Brain microvascular endothelial cell (primary cell): ENCODE measurements at regions not wholly inside any gene's neighbourhood (a gene's known extent, or its start where the extent isn't known, plus 50 kb on each side); places are given as distances from the start of the nearest gene placed in this dataset.
"Not testable (repeated sequence)": the region's sequence is repeated elsewhere in the genome, so short reads cannot be mapped to it uniquely, and the experiment has no call there.

Experiments
- DNase-seq: peaks from one replicate; pipeline ENCODE4 v3.0.0-alpha.2; 2020
- H3K27ac ChIP-seq: fragments of 250-450 bp; sonication (Bioruptor Pico); 2 replicates; pipeline ENCODE4 v1.5.1; 2020; ENCODE audit warnings: mild to moderate bottlenecking, moderate library complexity
- H3K27me3 ChIP-seq: fragments of 250-450 bp; sonication (Bioruptor Pico); replicated peaks from 2 replicates; pipeline ENCODE4 v1.5.1; 2020; ENCODE audit warnings: mild to moderate bottlenecking
- H3K36me3 ChIP-seq: fragments of 250-450 bp; sonication (Bioruptor Pico); replicated peaks from 2 replicates; pipeline ENCODE4 v1.5.1; 2020; ENCODE audit warnings: mild to moderate bottlenecking
- H3K4me3 ChIP-seq: 2 replicates; pipeline ENCODE4 v1.5.1; 2011; ENCODE audit warnings: low read depth, mild to moderate bottlenecking, control low read depth, low read length, moderate library complexity
- CTCF ChIP-seq: IDR thresholded peaks from 2 replicates; pipeline ENCODE4 v1.5.1; 2011; ENCODE audit warnings: low read depth, mild to moderate bottlenecking, moderate library complexity, low read length, control low read depth, inconsistent platforms; ENCODE audit errors: missing control alignments
- in situ Hi-C: cut with HindIII; loops from 2 replicates; pipeline ENCODE4 v1.10.0; 2017; ENCODE audit warnings: low sequenced_read_pairs, low pct_ligation_motif_present

GRCh38 chr4:118410138-118410537 is 57.3 kb upstream of the PRSS12 start:
- H3K4me3 ChIP-seq: no peak overlapping the region
- no peaks in the 10 kb centered on the region for H3K27me3 ChIP-seq
- no peaks in the 10 kb centered on the region for H3K36me3 ChIP-seq
- in situ Hi-C loops: no loop called here
- no peak for TF ChIP-seq CTCF
- H3K27ac ChIP-seq: no peak overlapping the region
- DNase-seq: peak; percentile 8

- DNase-seq: no peak
- Histone ChIP-seq H3K36me3 (no peaks in the 10 kb centered on the region), H3K27me3 (no peaks in the 10 kb centered on the region), H3K4me3 (no peak overlapping the region), H3K27ac (no peak overlapping the region)
- in situ Hi-C loops: no loop called here
- TF ChIP-seq CTCF: no peak
Measured at GRCh38 chr4:118417325-118417724, 64.5 kb upstream of the PRSS12 start.

- H3K4me3 ChIP-seq, in situ Hi-C loops, H3K36me3 ChIP-seq, DNase-seq, H3K27me3 ChIP-seq, H3K27ac ChIP-seq: not testable (repeated sequence)
Measured at GRCh38 chr4:118417800-118418199, 65.0 kb upstream of the PRSS12 start.

- H3K27me3 ChIP-seq, H3K4me3 ChIP-seq, H3K36me3 ChIP-seq, DNase-seq, H3K27ac ChIP-seq, in situ Hi-C loops: not testable (repeated sequence)
Measured at GRCh38 chr4:118418396-118418795, 65.6 kb upstream of the PRSS12 start.

- H3K4me3 ChIP-seq, H3K27me3 ChIP-seq, H3K27ac ChIP-seq, H3K36me3 ChIP-seq, in situ Hi-C loops, DNase-seq: not testable (repeated sequence)
Measured at GRCh38 chr4:118419626-118420025, 66.8 kb upstream of the PRSS12 start.

- DNase-seq: peak; percentile 26
- H3K27me3 ChIP-seq, H3K27ac ChIP-seq, H3K4me3 ChIP-seq, H3K36me3 ChIP-seq, in situ Hi-C loops: not testable (repeated sequence)
- TF ChIP-seq CTCF: peak; percentile 67
Measured at GRCh38 chr4:118424062-118424461, 71.3 kb upstream of the PRSS12 start.

- H3K27ac ChIP-seq, H3K27me3 ChIP-seq, H3K4me3 ChIP-seq, H3K36me3 ChIP-seq, in situ Hi-C loops: not testable (repeated sequence)
- DNase-seq: peak; percentile 47
Measured at GRCh38 chr4:118428881-118429280, 76.1 kb upstream of the PRSS12 start.

GRCh38 chr4:118432359-118432758 is 79.6 kb upstream of the PRSS12 start:
- H3K27ac ChIP-seq, DNase-seq, H3K36me3 ChIP-seq, H3K27me3 ChIP-seq, in situ Hi-C loops, H3K4me3 ChIP-seq: not testable (repeated sequence)

GRCh38 chr4:118433612-118434375 is 81.0 kb upstream of the PRSS12 start:
- H3K27ac ChIP-seq, DNase-seq, H3K27me3 ChIP-seq, in situ Hi-C loops, H3K36me3 ChIP-seq, H3K4me3 ChIP-seq: not testable (repeated sequence)

- in situ Hi-C loops, H3K27ac ChIP-seq, DNase-seq, H3K36me3 ChIP-seq, H3K4me3 ChIP-seq, H3K27me3 ChIP-seq: not testable (repeated sequence)
Measured at GRCh38 chr4:118435415-118435814, 82.6 kb upstream of the PRSS12 start.

- H3K36me3 ChIP-seq, H3K27ac ChIP-seq, DNase-seq, in situ Hi-C loops, H3K4me3 ChIP-seq, H3K27me3 ChIP-seq: not testable (repeated sequence)
Measured at GRCh38 chr4:118442115-118442837, 89.5 kb upstream of the PRSS12 start.
